Activated naive CD8-positive, alpha-beta T cell treated with anti-CD3 and anti-CD28 coated beads, Interleukin-2, amount 50 U/mL, for 24 hours (primary cell): ENCODE measurements at regions not wholly inside any gene's neighbourhood (a gene's known extent, or its start where the extent isn't known, plus 50 kb on each side); places are given as distances from the start of the nearest gene placed in this dataset.
"Not testable (repeated sequence)": the region's sequence is repeated elsewhere in the genome, so short reads cannot be mapped to it uniquely, and the experiment has no call there.

ENCODE experiments used
- ATAC-seq: fragments of 150-1000 bp; cut with Tn5 transposase; one replicate; pipeline ENCODE4 v1.10.0; 2021
- DNase-seq: peaks from one replicate; pipeline ENCODE4 v3.0.0; 2021
- H3K27ac Mint-ChIP-seq: one replicate; pipeline ENCODE4 v1.8.0; 2021; ENCODE audit warnings: mild to moderate bottlenecking, mixed read lengths
- H3K27me3 Mint-ChIP-seq: one replicate; pipeline ENCODE4 v1.8.0; 2021; ENCODE audit warnings: mixed read lengths
- H3K36me3 Mint-ChIP-seq: one replicate; pipeline ENCODE4 v1.8.0; 2021; ENCODE audit warnings: low read depth, mixed read lengths
- H3K4me1 Mint-ChIP-seq: one replicate; pipeline ENCODE4 v1.8.0; 2021; ENCODE audit warnings: mixed read lengths
- H3K4me3 Mint-ChIP-seq: one replicate; pipeline ENCODE4 v1.8.0; 2021; ENCODE audit warnings: mild to moderate bottlenecking, moderate library complexity, mixed read lengths
- H3K9me3 Mint-ChIP-seq: one replicate; pipeline ENCODE4 v1.8.0; 2021; ENCODE audit warnings: mixed read lengths

GRCh38 chr15:75119312-75119711, 82.4 kb upstream of the C15orf39 start:
- not testable (repeated sequence) for H3K4me1 Mint-ChIP-seq, H3K27ac Mint-ChIP-seq, H3K27me3 Mint-ChIP-seq, H3K4me3 Mint-ChIP-seq, H3K36me3 Mint-ChIP-seq, DNase-seq, H3K9me3 Mint-ChIP-seq, ATAC-seq

DNA sequence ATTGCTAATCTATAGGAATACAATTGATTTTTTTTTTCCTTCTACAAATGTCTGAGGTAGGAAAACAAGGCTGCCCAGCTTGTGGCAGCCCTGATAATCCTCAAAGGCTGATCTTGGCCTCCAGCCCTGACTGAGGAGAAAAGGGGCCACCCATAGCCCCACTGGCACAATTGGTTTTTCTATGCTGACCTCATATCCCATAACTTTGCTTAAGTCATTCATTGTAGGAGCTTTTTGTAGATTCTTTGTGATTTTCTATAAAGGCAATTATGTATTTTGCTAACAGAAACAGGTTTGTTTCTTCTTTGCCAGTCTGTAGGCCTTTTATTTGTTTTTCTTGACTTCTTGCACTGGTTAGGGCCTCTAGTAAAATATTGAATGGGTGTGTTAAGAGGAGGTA, 80.2 kb upstream of the C15orf39 start:
- Mint-ChIP-seq H3K36me3 (no peaks in the 10 kb centered on the region), H3K27ac (no peak overlapping the region), H3K9me3 (no peaks in the 10 kb centered on the region), H3K27me3 (peaks cover 5% of the 10 kb centered on the region), H3K4me1 (peaks cover 6% of the 10 kb centered on the region), H3K4me3 (no peak overlapping the region)
- ATAC-seq (no peak), DNase-seq (no peak)

DNA sequence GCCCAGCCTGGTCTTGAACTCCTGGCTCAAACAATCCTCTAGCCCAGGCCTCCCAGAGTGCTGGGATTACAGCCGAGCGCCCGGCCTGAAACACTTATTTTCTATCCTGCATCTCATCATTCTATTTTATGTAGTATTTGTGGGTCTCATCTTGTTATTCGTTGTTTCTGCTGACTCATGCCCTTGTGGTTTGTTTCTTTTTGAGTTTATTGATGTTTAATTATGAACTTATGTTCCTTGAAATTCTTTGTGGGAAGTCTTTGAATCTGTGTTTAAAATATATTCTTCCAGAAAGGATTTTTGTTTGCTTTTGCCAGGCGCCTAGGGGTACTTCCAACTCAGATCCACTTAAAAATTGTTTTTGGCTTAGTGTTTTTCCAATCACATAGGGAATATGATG, 78.3 kb upstream of the C15orf39 start:
- Mint-ChIP-seq H3K9me3 (no peaks in the 10 kb centered on the region), H3K36me3 (no peaks in the 10 kb centered on the region), H3K4me3 (no peak overlapping the region), H3K27me3 (peaks cover 8% of the 10 kb centered on the region), H3K4me1 (peaks cover 9% of the 10 kb centered on the region), H3K27ac (no peak overlapping the region)
- ATAC-seq (no peak), DNase-seq (no peak)

DNA sequence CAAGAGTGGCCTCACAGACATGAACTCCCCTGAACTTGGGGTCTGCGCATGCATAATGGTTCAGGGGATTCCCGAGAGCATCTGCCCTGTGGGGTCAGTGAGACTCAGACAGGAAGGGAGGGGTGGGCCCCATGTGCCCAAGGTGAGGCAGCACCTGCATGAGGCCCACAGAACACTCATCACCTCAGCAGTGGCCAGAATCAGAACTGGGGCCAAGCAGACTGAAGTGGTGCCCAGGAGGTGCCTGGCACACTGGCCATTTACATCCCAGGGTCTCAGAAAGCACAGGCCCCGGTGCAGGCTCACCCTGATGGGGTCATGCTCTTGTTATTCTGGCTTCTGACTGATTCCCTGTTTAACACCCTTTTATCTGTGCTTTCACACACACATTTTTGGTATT, 77.4 kb upstream of the C15orf39 start:
- peaks cover 11% of the 10 kb centered on the region for H3K4me1 Mint-ChIP-seq
- not testable (repeated sequence) for ATAC-seq

DNA sequence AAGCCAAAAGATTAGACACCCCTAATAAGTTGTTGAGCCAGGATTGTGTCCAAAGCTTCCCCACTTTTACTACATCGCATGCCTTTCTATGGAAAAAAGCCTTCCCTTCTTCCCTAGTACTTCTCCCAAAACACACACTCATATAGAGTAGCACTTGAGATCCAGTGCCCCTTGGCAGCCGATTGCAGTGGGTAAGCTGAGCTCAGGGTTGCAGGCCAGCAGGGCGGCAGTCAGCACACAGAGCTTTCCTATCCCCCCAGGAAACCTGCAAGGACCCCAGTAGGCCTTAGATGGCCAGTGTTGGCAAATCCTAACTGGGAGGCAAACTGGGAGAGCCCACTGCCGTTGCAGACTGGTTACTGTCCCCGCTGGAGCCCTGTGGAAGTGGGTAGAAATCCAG, 75.7 kb upstream of the C15orf39 start:
- Mint-ChIP-seq H3K27me3 (peaks cover 11% of the 10 kb centered on the region), H3K36me3 (no peaks in the 10 kb centered on the region), H3K9me3 (no peaks in the 10 kb centered on the region), H3K4me1 (peaks cover 26% of the 10 kb centered on the region), H3K4me3 (no peak overlapping the region), H3K27ac (peak overlapping the region; percentile 53)
- ATAC-seq (no peak), DNase-seq (no peak)

More for the DNA sequence above, 77.4 kb upstream of the C15orf39 start:
- H3K36me3 Mint-ChIP-seq, DNase-seq, H3K4me3 Mint-ChIP-seq, H3K27ac Mint-ChIP-seq, H3K9me3 Mint-ChIP-seq, H3K27me3 Mint-ChIP-seq: not testable (repeated sequence)

- no peak for DNase-seq
- H3K36me3 Mint-ChIP-seq: no peaks in the 10 kb centered on the region
- H3K9me3 Mint-ChIP-seq: no peaks in the 10 kb centered on the region
- no peak overlapping the region for H3K27ac Mint-ChIP-seq
- H3K27me3 Mint-ChIP-seq: peaks cover 11% of the 10 kb centered on the region
- peaks cover 34% of the 10 kb centered on the region for H3K4me1 Mint-ChIP-seq
- H3K4me3 Mint-ChIP-seq: no peak overlapping the region
- no peak for ATAC-seq
Measured at GRCh38 chr15:75126864-75127580, 74.7 kb upstream of the C15orf39 start.

DNA sequence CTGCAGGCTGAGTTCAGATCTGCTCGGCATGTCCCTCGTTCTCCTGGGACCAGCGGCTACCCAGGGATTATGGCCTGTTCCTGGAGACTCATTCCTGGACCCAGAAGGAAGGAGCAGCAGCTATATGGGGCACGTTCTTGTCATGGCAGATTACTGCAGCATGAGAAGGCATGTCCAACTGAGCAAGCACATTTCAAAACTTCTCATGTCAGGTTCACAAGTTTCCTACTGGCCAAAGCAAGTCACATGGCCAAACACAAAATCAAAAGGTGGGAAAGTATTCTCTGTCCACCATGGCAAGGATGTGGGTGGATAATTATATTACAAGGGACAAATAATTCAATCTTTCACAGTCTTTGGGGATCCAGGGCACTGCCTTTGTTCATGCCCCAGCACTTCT, 71.9 kb upstream of the C15orf39 start:
- ATAC-seq (no peak), DNase-seq (no peak)
- no peak overlapping the region for H3K4me3 Mint-ChIP-seq
- H3K9me3 Mint-ChIP-seq: no peaks in the 10 kb centered on the region
- H3K36me3 Mint-ChIP-seq: no peaks in the 10 kb centered on the region
- H3K27ac Mint-ChIP-seq: no peak overlapping the region
- peaks cover 30% of the 10 kb centered on the region for H3K4me1 Mint-ChIP-seq
- peaks cover 9% of the 10 kb centered on the region for H3K27me3 Mint-ChIP-seq

- ATAC-seq (no peak), DNase-seq (no peak)
Measured at GRCh38 chr15:75131269-75131643, 70.4 kb upstream of the C15orf39 start.

DNA sequence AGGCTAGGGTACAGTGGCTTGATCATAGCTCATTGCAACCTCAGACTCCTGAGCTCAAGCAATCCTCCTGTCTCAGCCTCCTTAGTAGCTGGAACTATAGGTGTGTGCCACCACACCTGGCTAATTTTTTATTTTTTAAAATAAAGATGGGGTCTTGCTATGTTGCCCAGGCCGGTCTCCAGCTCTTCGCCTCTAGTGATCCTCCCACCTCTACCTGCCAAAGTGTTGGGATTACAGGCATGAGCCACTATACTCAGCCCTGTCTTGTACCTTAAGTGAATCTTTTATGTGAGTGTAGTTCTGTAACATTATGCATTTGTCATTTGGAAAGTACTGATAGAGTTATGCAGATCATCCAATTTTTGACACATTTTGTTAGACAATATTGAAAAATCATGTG, 66.9 kb upstream of the C15orf39 start:
- Mint-ChIP-seq H3K4me1 (peaks cover 32% of the 10 kb centered on the region), H3K36me3 (no peaks in the 10 kb centered on the region)

More at GRCh38 chr15:75131269-75131643, 70.4 kb upstream of the C15orf39 start:
- H3K4me1 Mint-ChIP-seq: peaks cover 31% of the 10 kb centered on the region
- H3K27me3 Mint-ChIP-seq: peaks cover 17% of the 10 kb centered on the region
- no peaks in the 10 kb centered on the region for H3K9me3 Mint-ChIP-seq
- H3K27ac Mint-ChIP-seq: peak overlapping the region; percentile 3
- H3K4me3 Mint-ChIP-seq: peak overlapping the region; percentile 46
- no peaks in the 10 kb centered on the region for H3K36me3 Mint-ChIP-seq

GRCh38 chr15:75136118-75136517, 65.6 kb upstream of the C15orf39 start:
- H3K4me3 Mint-ChIP-seq: no peak overlapping the region
- peaks cover 20% of the 10 kb centered on the region for H3K4me1 Mint-ChIP-seq
- no peak for ATAC-seq
- H3K36me3 Mint-ChIP-seq: peaks cover 5% of the 10 kb centered on the region
- H3K27me3 Mint-ChIP-seq: peaks cover 12% of the 10 kb centered on the region
- DNase-seq: no peak
- H3K9me3 Mint-ChIP-seq: peaks cover 5% of the 10 kb centered on the region
- no peak overlapping the region for H3K27ac Mint-ChIP-seq

More for the DNA sequence above, 66.9 kb upstream of the C15orf39 start:
- Mint-ChIP-seq H3K27ac (no peak overlapping the region), H3K27me3 (peaks cover 15% of the 10 kb centered on the region), H3K9me3 (no peaks in the 10 kb centered on the region), H3K4me3 (no peak overlapping the region)
- no peak for ATAC-seq
- DNase-seq: no peak

GRCh38 chr15:75136758-75137157, 64.9 kb upstream of the C15orf39 start:
- ATAC-seq (no peak), DNase-seq (no peak)
- no peak overlapping the region for H3K4me3 Mint-ChIP-seq
- H3K36me3 Mint-ChIP-seq: peaks cover 6% of the 10 kb centered on the region
- H3K27ac Mint-ChIP-seq: no peak overlapping the region
- H3K4me1 Mint-ChIP-seq: peaks cover 16% of the 10 kb centered on the region
- peaks cover 12% of the 10 kb centered on the region for H3K27me3 Mint-ChIP-seq
- peaks cover 6% of the 10 kb centered on the region for H3K9me3 Mint-ChIP-seq

GRCh38 chr15:75138016-75138999, 63.4 kb upstream of the C15orf39 start:
- H3K4me3 Mint-ChIP-seq: no peak overlapping the region

DNA sequence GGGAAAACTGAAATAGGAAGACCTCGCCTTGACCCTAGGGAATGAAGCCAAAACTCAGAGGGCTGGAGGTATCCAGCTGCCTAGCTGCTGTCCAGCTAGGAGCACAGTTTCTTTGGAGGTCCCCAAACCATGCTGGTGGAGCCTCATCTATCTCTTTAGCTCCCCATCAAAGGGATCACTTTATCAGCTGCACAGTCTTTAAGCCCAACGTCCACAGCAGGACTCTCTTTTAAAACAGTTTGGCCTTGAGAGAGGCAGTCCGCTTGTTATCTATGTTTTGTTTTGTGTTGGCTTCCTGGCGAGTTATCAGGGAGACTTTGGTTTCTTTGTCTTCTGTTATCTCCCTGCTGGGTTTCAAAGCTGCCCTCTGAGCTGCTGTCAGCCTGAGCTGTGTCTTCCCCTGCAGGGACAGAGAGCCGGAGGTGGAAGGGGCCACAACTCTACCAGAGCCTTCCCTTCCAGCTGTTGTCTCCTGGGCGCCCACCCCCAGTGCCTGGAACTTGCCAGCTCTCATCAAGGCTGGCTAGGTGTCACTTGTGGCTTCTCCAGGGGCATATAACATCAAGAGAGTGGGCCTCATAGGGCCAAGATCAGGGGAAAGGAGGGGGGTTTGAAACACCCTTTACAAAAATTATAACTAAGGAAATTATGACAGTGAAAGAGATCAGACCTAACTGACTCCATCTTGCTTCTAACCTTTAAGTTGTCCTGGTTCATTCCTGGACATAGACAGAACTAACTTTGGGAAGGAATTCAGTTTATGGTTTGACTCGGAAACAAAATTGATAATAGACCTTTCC, 61.4 kb upstream of the C15orf39 start:
- DNase-seq (no peak), ATAC-seq (no peak)
- peaks cover 19% of the 10 kb centered on the region for H3K9me3 Mint-ChIP-seq
- H3K4me1 Mint-ChIP-seq: peaks cover 13% of the 10 kb centered on the region
- no peak overlapping the region for H3K4me3 Mint-ChIP-seq
- no peak overlapping the region for H3K27ac Mint-ChIP-seq
- H3K27me3 Mint-ChIP-seq: peaks cover 10% of the 10 kb centered on the region
- H3K36me3 Mint-ChIP-seq: peaks cover 22% of the 10 kb centered on the region

More at GRCh38 chr15:75138016-75138999, 63.4 kb upstream of the C15orf39 start:
- Mint-ChIP-seq H3K36me3 (peaks cover 19% of the 10 kb centered on the region), H3K27ac (no peak overlapping the region), H3K27me3 (peaks cover 12% of the 10 kb centered on the region), H3K9me3 (peaks cover 14% of the 10 kb centered on the region), H3K4me1 (peaks cover 13% of the 10 kb centered on the region)
- ATAC-seq (peak; percentile 76), DNase-seq (no peak)

- Mint-ChIP-seq H3K4me3 (no peak overlapping the region), H3K4me1 (peaks cover 11% of the 10 kb centered on the region), H3K27me3 (no peaks in the 10 kb centered on the region), H3K27ac (no peak overlapping the region), H3K36me3 (peaks cover 22% of the 10 kb centered on the region), H3K9me3 (peaks cover 20% of the 10 kb centered on the region)
- DNase-seq (no peak), ATAC-seq (no peak)
Measured at GRCh38 chr15:75142499-75142898, 59.2 kb upstream of the C15orf39 start.
